ENCODE measurements at regions not wholly inside any gene's neighbourhood (a gene's known extent, or its start where the extent isn't known, plus 50 kb on each side); places are given as distances from the start of the nearest gene placed in this dataset.
A peak's percentile ranks its signal among the peaks of the same experiment; 100 is the strongest.

DNA sequence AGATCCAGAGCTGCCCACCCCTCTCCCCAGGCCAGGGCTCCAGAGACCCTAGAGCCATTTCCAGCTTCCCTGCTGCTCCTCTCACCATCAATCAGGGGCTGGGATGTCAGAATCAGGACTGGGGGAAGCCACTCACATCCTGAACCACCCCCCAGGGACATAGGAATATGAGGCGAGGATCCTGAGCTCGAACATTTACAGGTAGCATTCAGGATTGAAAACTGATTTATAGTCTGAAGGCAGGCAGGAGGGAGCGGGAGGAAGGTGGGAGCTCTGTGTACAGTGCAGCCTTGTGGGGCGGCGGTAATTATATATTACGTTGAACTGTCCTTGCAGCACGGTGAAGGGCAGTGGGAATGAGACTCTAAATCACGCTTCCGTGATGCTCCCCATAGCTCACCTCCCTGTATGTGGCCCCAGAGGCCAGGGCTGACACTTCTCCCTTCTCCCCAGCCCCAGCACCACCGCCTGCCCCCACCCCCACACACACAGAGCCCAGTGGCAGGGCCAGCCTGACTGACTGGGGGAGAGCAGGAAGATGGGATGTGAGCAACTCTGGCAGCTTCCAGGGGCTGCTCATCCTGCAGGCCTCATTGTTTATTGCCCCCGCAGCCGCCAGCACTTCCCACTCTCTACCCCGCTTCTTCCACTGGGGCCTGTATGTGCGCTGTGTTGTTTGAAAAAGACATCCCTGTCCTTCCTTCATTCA is 76.0 kb upstream of the HSPA9 start:
- Mint-ChIP-seq H3K4me1 (peaks cover 17 to 30% (median 29%) of the 10 kb centered on the region in 7 donors), H3K4me3 (no peak overlapping the region), H3K9me3 (peaks cover 0 to 7% (median 0%) of the 10 kb centered on the region in 11 donors), H3K27me3 (peaks cover 83 to 97% (median 90%) of the 10 kb centered on the region in 5 donors), H3K36me3 (no peaks in the 10 kb centered on the region), H3K27ac (no peak overlapping the region)
- Histone ChIP-seq H3K4me3 (ENCODE audit: low read length) (no peak overlapping the region), H3K27ac (ENCODE audit: low read depth, low read length) (no peak overlapping the region), H3K9me3 (ENCODE audit: control insufficient read depth in 2 of 3, low read length in 3 of 3) (no peaks in the 10 kb centered on the region), H3K36me3 (ENCODE audit: control insufficient read depth in 2 of 3, insufficient read depth in 3 of 3, low read length in 3 of 3) (no peaks in the 10 kb centered on the region), H3K4me1 (ENCODE audit: control insufficient read depth in 2 of 2, insufficient read depth in 2 of 2, low read length in 2 of 2) (peaks cover 15 to 26% of the 10 kb centered on the region in 2 donors), H3K27me3 (ENCODE audit: control insufficient read depth in 2 of 2, insufficient read depth in 2 of 2, low read length in 2 of 2) (peaks cover 3 to 36% of the 10 kb centered on the region in 2 donors)
- DNase-seq (no peak), ATAC-seq (no peak)
- intact Hi-C loops (cut with micrococcal nuclease): loop anchor here in 1 of 2 donors (5.0 to 10.0 kb wide), 3 partner anchors 104 to 896 kb away; partner anchors contain the start of genes CTNNA1, HNRNPA0 and SIL1
- ChIA-PET POLR2A (no interaction called here), CTCF (no interaction called here)

GRCh38 chr5:138650196-138650595 is 75.0 kb upstream of the HSPA9 start:
- Histone ChIP-seq H3K36me3 (ENCODE audit: control insufficient read depth in 2 of 3, insufficient read depth in 3 of 3, low read length in 3 of 3) (no peaks in the 10 kb centered on the region), H3K9me3 (ENCODE audit: control insufficient read depth in 2 of 3, low read length in 3 of 3) (no peaks in the 10 kb centered on the region), H3K4me3 (ENCODE audit: low read length) (no peak overlapping the region), H3K27ac (ENCODE audit: low read depth, low read length) (no peak overlapping the region), H3K27me3 (ENCODE audit: control insufficient read depth in 2 of 2, insufficient read depth in 2 of 2, low read length in 2 of 2) (peaks cover 6 to 35% of the 10 kb centered on the region in 2 donors), H3K4me1 (ENCODE audit: control insufficient read depth in 2 of 2, insufficient read depth in 2 of 2, low read length in 2 of 2) (peaks cover 12 to 21% of the 10 kb centered on the region in 2 donors)
- H3K36me3 Mint-ChIP-seq: no peaks in the 10 kb centered on the region
- ChIA-PET CTCF (interaction anchor here (1.2 kb wide), 1 partner anchor 17 kb away, joined by 3 read pairs; no protein-coding TSS in a partner anchor), POLR2A (no interaction called here)
- ATAC-seq (no peak), DNase-seq (no peak)
- H3K4me1 Mint-ChIP-seq: peaks cover 17 to 25% (median 22%) of the 10 kb centered on the region in 7 donors
- H3K27ac Mint-ChIP-seq: no peak overlapping the region
- peaks cover 78 to 92% (median 89%) of the 10 kb centered on the region in 5 donors for H3K27me3 Mint-ChIP-seq
- intact Hi-C loops (cut with micrococcal nuclease): loop anchor here in 1 of 2 donors (5.0 to 10.0 kb wide), 3 partner anchors 105 to 895 kb away; partner anchors contain the start of genes CTNNA1, HNRNPA0 and SIL1
- peaks cover 0 to 7% (median 0%) of the 10 kb centered on the region in 11 donors for H3K9me3 Mint-ChIP-seq
- peak overlapping the region in 1 of 10 donors; percentile 26 for H3K4me3 Mint-ChIP-seq

GRCh38 chr5:138649775-138650174 is 74.6 kb upstream of the HSPA9 start:
- Histone ChIP-seq H3K36me3 (ENCODE audit: control insufficient read depth in 2 of 3, insufficient read depth in 3 of 3, low read length in 3 of 3) (no peaks in the 10 kb centered on the region), H3K4me3 (ENCODE audit: low read length) (no peak overlapping the region), H3K27ac (ENCODE audit: low read depth, low read length) (no peak overlapping the region), H3K9me3 (ENCODE audit: control insufficient read depth in 2 of 3, low read length in 3 of 3) (no peaks in the 10 kb centered on the region), H3K4me1 (ENCODE audit: control insufficient read depth in 2 of 2, insufficient read depth in 2 of 2, low read length in 2 of 2) (peaks cover 10 to 17% of the 10 kb centered on the region in 2 donors), H3K27me3 (ENCODE audit: control insufficient read depth in 2 of 2, insufficient read depth in 2 of 2, low read length in 2 of 2) (peaks cover 6 to 35% of the 10 kb centered on the region in 2 donors)
- intact Hi-C loops (cut with micrococcal nuclease): loop anchor here (5.0 to 10.0 kb wide), 4 partner anchors 105 to 895 kb away; partner anchors contain the start of genes SIL1 (in 2 of the 2), CTNNA1 (in 1 of the 2) and HNRNPA0 (in 1 of the 2)
- Mint-ChIP-seq H3K27me3 (peaks cover 78 to 92% (median 88%) of the 10 kb centered on the region in 5 donors), H3K9me3 (peaks cover 0 to 7% (median 0%) of the 10 kb centered on the region in 11 donors), H3K27ac (no peak overlapping the region), H3K4me3 (peak overlapping the region in 1 of 10 donors; percentile 26), H3K36me3 (no peaks in the 10 kb centered on the region), H3K4me1 (peaks cover 14 to 23% (median 18%) of the 10 kb centered on the region in 7 donors)
- DNase-seq: no peak
- ATAC-seq: no peak
- ChIA-PET POLR2A (no interaction called here), CTCF (interaction anchor here (1.2 kb wide), 1 partner anchor 16 kb away, joined by 3 read pairs; no protein-coding TSS in a partner anchor)

- ChIA-PET POLR2A (no interaction called here), CTCF (interaction anchor here (1.2 kb wide), 1 partner anchor 16 kb away, joined by 3 read pairs; no protein-coding TSS in a partner anchor)
- Histone ChIP-seq H3K4me1 (ENCODE audit: control insufficient read depth in 2 of 2, insufficient read depth in 2 of 2, low read length in 2 of 2) (peaks cover 5 to 12% of the 10 kb centered on the region in 2 donors), H3K9me3 (ENCODE audit: control insufficient read depth in 2 of 3, low read length in 3 of 3) (no peaks in the 10 kb centered on the region), H3K36me3 (ENCODE audit: control insufficient read depth in 2 of 3, insufficient read depth in 3 of 3, low read length in 3 of 3) (no peaks in the 10 kb centered on the region), H3K4me3 (ENCODE audit: low read length) (no peak overlapping the region), H3K27me3 (ENCODE audit: control insufficient read depth in 2 of 2, insufficient read depth in 2 of 2, low read length in 2 of 2) (peaks cover 6 to 35% of the 10 kb centered on the region in 2 donors), H3K27ac (ENCODE audit: low read depth, low read length) (no peak overlapping the region)
- no peaks in the 10 kb centered on the region for H3K36me3 Mint-ChIP-seq
- DNase-seq (no peak), ATAC-seq (no peak)
- H3K9me3 Mint-ChIP-seq: peaks cover 0 to 6% (median 0%) of the 10 kb centered on the region in 11 donors
- H3K4me3 Mint-ChIP-seq: no peak overlapping the region
- peaks cover 81 to 92% (median 89%) of the 10 kb centered on the region in 5 donors for H3K27me3 Mint-ChIP-seq
- H3K4me1 Mint-ChIP-seq: peaks cover 10 to 19% (median 14%) of the 10 kb centered on the region in 7 donors
- no peak overlapping the region for H3K27ac Mint-ChIP-seq
- intact Hi-C loops (cut with micrococcal nuclease): loop anchor here in 1 of 2 donors (10.0 kb wide), 1 partner anchor 545 kb away; the partner anchor contains the start of gene SIL1
Measured at GRCh38 chr5:138649316-138649720, 74.1 kb upstream of the HSPA9 start.

DNA sequence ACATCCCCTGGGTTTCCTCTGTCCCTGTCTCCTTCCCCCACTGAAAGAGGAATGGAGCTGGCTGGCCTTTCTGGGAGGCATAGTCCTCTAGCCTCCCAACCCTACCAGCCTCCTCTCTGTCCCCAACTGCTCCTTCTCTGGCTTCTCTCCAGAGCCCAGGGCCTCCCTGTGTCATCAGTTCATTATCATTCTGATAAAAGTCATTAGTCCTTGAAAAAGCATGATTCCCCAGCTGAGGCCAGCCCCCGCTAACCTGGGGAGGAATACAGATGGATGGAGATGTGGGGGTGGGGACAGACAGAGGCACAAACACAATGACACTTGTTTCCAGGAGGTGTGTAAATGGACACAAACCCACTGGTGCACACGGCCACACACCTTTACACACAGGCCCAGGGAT is 73.6 kb upstream of the HSPA9 start:
- ChIA-PET POLR2A (no interaction called here), CTCF (no interaction called here)
- ATAC-seq (no peak), DNase-seq (no peak)
- H3K27me3 Mint-ChIP-seq: peaks cover 79 to 91% (median 86%) of the 10 kb centered on the region in 5 donors
- no peaks in the 10 kb centered on the region for H3K36me3 Mint-ChIP-seq
- intact Hi-C loops (cut with micrococcal nuclease): loop anchor here in 1 of 2 donors (10.0 kb wide), 1 partner anchor 546 kb away; the partner anchor contains the start of gene SIL1
- Histone ChIP-seq H3K27me3 (ENCODE audit: control insufficient read depth in 2 of 2, insufficient read depth in 2 of 2, low read length in 2 of 2) (peaks cover 6 to 35% of the 10 kb centered on the region in 2 donors), H3K9me3 (ENCODE audit: control insufficient read depth in 2 of 3, low read length in 3 of 3) (no peaks in the 10 kb centered on the region), H3K36me3 (ENCODE audit: control insufficient read depth in 2 of 3, insufficient read depth in 3 of 3, low read length in 3 of 3) (no peaks in the 10 kb centered on the region), H3K4me3 (ENCODE audit: low read length) (no peak overlapping the region), H3K27ac (ENCODE audit: low read depth, low read length) (no peak overlapping the region), H3K4me1 (ENCODE audit: control insufficient read depth in 2 of 2, insufficient read depth in 2 of 2, low read length in 2 of 2) (peaks cover under 1 to 8% of the 10 kb centered on the region in 2 donors)
- peaks cover 0 to 2% (median 0%) of the 10 kb centered on the region in 11 donors for H3K9me3 Mint-ChIP-seq
- H3K4me3 Mint-ChIP-seq: no peak overlapping the region
- peaks cover 5 to 14% (median 9%) of the 10 kb centered on the region in 7 donors for H3K4me1 Mint-ChIP-seq
- no peak overlapping the region for H3K27ac Mint-ChIP-seq

GRCh38 chr5:138647794-138648410 is 72.7 kb upstream of the HSPA9 start:
- Histone ChIP-seq H3K4me3 (ENCODE audit: low read length) (no peak overlapping the region), H3K27me3 (ENCODE audit: control insufficient read depth in 2 of 2, insufficient read depth in 2 of 2, low read length in 2 of 2) (peaks cover 6 to 43% of the 10 kb centered on the region in 2 donors), H3K9me3 (ENCODE audit: control insufficient read depth in 2 of 3, low read length in 3 of 3) (no peaks in the 10 kb centered on the region), H3K36me3 (ENCODE audit: control insufficient read depth in 2 of 3, insufficient read depth in 3 of 3, low read length in 3 of 3) (no peaks in the 10 kb centered on the region), H3K4me1 (ENCODE audit: control insufficient read depth in 2 of 2, insufficient read depth in 2 of 2, low read length in 2 of 2) (no peaks in the 10 kb centered on the region), H3K27ac (ENCODE audit: low read depth, low read length) (no peak overlapping the region)
- ChIA-PET POLR2A (no interaction called here), CTCF (no interaction called here)
- peaks cover 0 to 10% (median 0%) of the 10 kb centered on the region in 7 donors for H3K4me1 Mint-ChIP-seq
- H3K27ac Mint-ChIP-seq: no peak overlapping the region
- H3K9me3 Mint-ChIP-seq: peaks cover 0 to 2% (median 0%) of the 10 kb centered on the region in 11 donors
- no peak for ATAC-seq
- peaks cover 76 to 91% (median 86%) of the 10 kb centered on the region in 5 donors for H3K27me3 Mint-ChIP-seq
- H3K4me3 Mint-ChIP-seq: no peak overlapping the region
- DNase-seq: no peak
- H3K36me3 Mint-ChIP-seq: no peaks in the 10 kb centered on the region
- intact Hi-C loops (cut with micrococcal nuclease): loop anchor here in 1 of 2 donors (10.0 kb wide), 1 partner anchor 547 kb away; the partner anchor contains the start of gene SIL1
